ENCODE measurements at regions not wholly inside any gene's neighbourhood (a gene's known extent, or its start where the extent isn't known, plus 50 kb on each side); places are given as distances from the start of the nearest gene placed in this dataset.

GRCh38 chr10:59505926-59506325 lies 143.6 kb upstream of the FAM13C start:
- FAIRE-seq (no peak), DNase-seq (ENCODE audit: insufficient read length) (no peak)
- TF ChIP-seq POLR2A (IDR thresholded peaks at IDR 0.05; ENCODE audit: low read depth, low read length) (no peak), POLR2AphosphoS5 (IDR thresholded peaks at IDR 0.05; ENCODE audit: low read depth, low read length) (no peak)

GRCh38 chr10:59499460-59499859 lies 137.1 kb upstream of the FAM13C start:
- FAIRE-seq (no peak), DNase-seq (ENCODE audit: insufficient read length) (no peak)
- TF ChIP-seq POLR2AphosphoS5 (IDR thresholded peaks at IDR 0.05; ENCODE audit: low read depth, low read length) (no peak), TAF1 (IDR thresholded peaks at IDR 0.05; ENCODE audit: borderline replicate concordance, low read depth, low read length) (no peak), POLR2A (IDR thresholded peaks at IDR 0.05; ENCODE audit: low read depth, low read length) (no peak)

GRCh38 chr10:59493017-59493416 lies 130.7 kb upstream of the FAM13C start:
- no peak for TF ChIP-seq POLR2AphosphoS5 (IDR thresholded peaks at IDR 0.05; ENCODE audit: low read depth, low read length)
- no peak for TF ChIP-seq TAF1 (IDR thresholded peaks at IDR 0.05; ENCODE audit: borderline replicate concordance, low read depth, low read length)
- no peak for TF ChIP-seq POLR2A (IDR thresholded peaks at IDR 0.05; ENCODE audit: low read depth, low read length)
- FAIRE-seq = no peak
- no peak for DNase-seq (ENCODE audit: insufficient read length)

GRCh38 chr10:59479426-59479825 lies 117.1 kb upstream of the FAM13C start:
- TF ChIP-seq POLR2AphosphoS5 (IDR thresholded peaks at IDR 0.05; ENCODE audit: low read depth, low read length) (no peak), TAF1 (IDR thresholded peaks at IDR 0.05; ENCODE audit: borderline replicate concordance, low read depth, low read length) (no peak), POLR2A (IDR thresholded peaks at IDR 0.05; ENCODE audit: low read depth, low read length) (no peak)
- FAIRE-seq (no peak), DNase-seq (ENCODE audit: insufficient read length) (no peak)

GRCh38 chr10:59470570-59470969 lies 108.2 kb upstream of the FAM13C start:
- FAIRE-seq (no peak), DNase-seq (ENCODE audit: insufficient read length) (no peak)
- TF ChIP-seq TAF1 (IDR thresholded peaks at IDR 0.05; ENCODE audit: borderline replicate concordance, low read depth, low read length) (no peak), POLR2AphosphoS5 (IDR thresholded peaks at IDR 0.05; ENCODE audit: low read depth, low read length) (no peak), POLR2A (IDR thresholded peaks at IDR 0.05; ENCODE audit: low read depth, low read length) (no peak)

- FAIRE-seq (no peak), DNase-seq (ENCODE audit: insufficient read length) (no peak)
- TF ChIP-seq POLR2A (IDR thresholded peaks at IDR 0.05; ENCODE audit: low read depth, low read length) (no peak), TAF1 (IDR thresholded peaks at IDR 0.05; ENCODE audit: borderline replicate concordance, low read depth, low read length) (no peak), POLR2AphosphoS5 (IDR thresholded peaks at IDR 0.05; ENCODE audit: low read depth, low read length) (no peak)
Observed at GRCh38 chr10:59465088-59465487, 102.7 kb upstream of the FAM13C start.

- FAIRE-seq = no peak
- no peak for DNase-seq (ENCODE audit: insufficient read length)
- no peak for TF ChIP-seq TAF1 (IDR thresholded peaks at IDR 0.05; ENCODE audit: borderline replicate concordance, low read depth, low read length)
Observed at GRCh38 chr10:59464483-59464882, 102.1 kb upstream of the FAM13C start.

- FAIRE-seq (no peak), DNase-seq (ENCODE audit: insufficient read length) (no peak)
- TF ChIP-seq POLR2AphosphoS5 (IDR thresholded peaks at IDR 0.05; ENCODE audit: low read depth, low read length) (no peak), POLR2A (IDR thresholded peaks at IDR 0.05; ENCODE audit: low read depth, low read length) (no peak), TAF1 (IDR thresholded peaks at IDR 0.05; ENCODE audit: borderline replicate concordance, low read depth, low read length) (no peak)
Observed at GRCh38 chr10:59463909-59464308, 101.6 kb upstream of the FAM13C start.

GRCh38 chr10:59460601-59461000 lies 98.3 kb upstream of the FAM13C start:
- FAIRE-seq = no peak
- no peak for DNase-seq (ENCODE audit: insufficient read length)
- TF ChIP-seq TAF1 (IDR thresholded peaks at IDR 0.05; ENCODE audit: borderline replicate concordance, low read depth, low read length) = no peak

- DNase-seq (ENCODE audit: insufficient read length) (no peak), FAIRE-seq (no peak)
- TF ChIP-seq TAF1 (IDR thresholded peaks at IDR 0.05; ENCODE audit: borderline replicate concordance, low read depth, low read length) (no peak), POLR2A (IDR thresholded peaks at IDR 0.05; ENCODE audit: low read depth, low read length) (no peak), POLR2AphosphoS5 (IDR thresholded peaks at IDR 0.05; ENCODE audit: low read depth, low read length) (no peak)
Observed at GRCh38 chr10:59456199-59456598, 93.8 kb upstream of the FAM13C start.

GRCh38 chr10:59454171-59454919 lies 92.0 kb upstream of the FAM13C start:
- DNase-seq (ENCODE audit: insufficient read length) (no peak), FAIRE-seq (no peak)
- TF ChIP-seq TAF1 (IDR thresholded peaks at IDR 0.05; ENCODE audit: borderline replicate concordance, low read depth, low read length) (no peak), POLR2A (IDR thresholded peaks at IDR 0.05; ENCODE audit: low read depth, low read length) (no peak), POLR2AphosphoS5 (IDR thresholded peaks at IDR 0.05; ENCODE audit: low read depth, low read length) (no peak)

- FAIRE-seq = no peak
- no peak for DNase-seq (ENCODE audit: insufficient read length)
- TF ChIP-seq TAF1 (IDR thresholded peaks at IDR 0.05; ENCODE audit: borderline replicate concordance, low read depth, low read length) (no peak), POLR2A (IDR thresholded peaks at IDR 0.05; ENCODE audit: low read depth, low read length) (no peak), POLR2AphosphoS5 (IDR thresholded peaks at IDR 0.05; ENCODE audit: low read depth, low read length) (no peak)
Observed at GRCh38 chr10:59448616-59449015, 86.3 kb upstream of the FAM13C start.

- no peak for TF ChIP-seq POLR2AphosphoS5 (IDR thresholded peaks at IDR 0.05; ENCODE audit: low read depth, low read length)
- no peak for TF ChIP-seq POLR2A (IDR thresholded peaks at IDR 0.05; ENCODE audit: low read depth, low read length)
- no peak for TF ChIP-seq TAF1 (IDR thresholded peaks at IDR 0.05; ENCODE audit: borderline replicate concordance, low read depth, low read length)
- DNase-seq (ENCODE audit: insufficient read length) (no peak), FAIRE-seq (no peak)
Observed at GRCh38 chr10:59435707-59436106, 73.4 kb upstream of the FAM13C start.

Data from GM12892 (cell line).